GM10248 (cell line): ENCODE measurements at regions not wholly inside any gene's neighbourhood (a gene's known extent, or its start where the extent isn't known, plus 50 kb on each side); places are given as distances from the start of the nearest gene placed in this dataset.

Experiments
- CTCF ChIA-PET: fragments of 300-600 bp; sonication (Branson Sonifier 250); formaldehyde crosslinking; extraction: SDS; loops from one replicate; lab custom pipeline; 2021; ENCODE audit warnings: antibody characterized with exemption; lab: Yijun Ruan, JAX
- POLR2A ChIA-PET: fragments of 350-650 bp; sonication (Branson Sonifier 250); formaldehyde crosslinking; extraction: SDS; loops from one replicate; lab custom pipeline; 2020; ENCODE audit warnings: antibody characterized with exemption; lab: Yijun Ruan, JAX
- DNase-seq: peaks from one replicate; pipeline ENCODE4 v3.0.0; 2012; ENCODE audit errors: extremely low spot score
- TF ChIP-seq, protein P1 (sequence below): IDR thresholded peaks from 2 replicates; pipeline ENCODE4 v1.5.1; 2012; ENCODE audit warnings: mild to moderate bottlenecking, low read depth; ENCODE audit errors: extremely low read depth, missing control alignments, control extremely low read depth

DNA sequence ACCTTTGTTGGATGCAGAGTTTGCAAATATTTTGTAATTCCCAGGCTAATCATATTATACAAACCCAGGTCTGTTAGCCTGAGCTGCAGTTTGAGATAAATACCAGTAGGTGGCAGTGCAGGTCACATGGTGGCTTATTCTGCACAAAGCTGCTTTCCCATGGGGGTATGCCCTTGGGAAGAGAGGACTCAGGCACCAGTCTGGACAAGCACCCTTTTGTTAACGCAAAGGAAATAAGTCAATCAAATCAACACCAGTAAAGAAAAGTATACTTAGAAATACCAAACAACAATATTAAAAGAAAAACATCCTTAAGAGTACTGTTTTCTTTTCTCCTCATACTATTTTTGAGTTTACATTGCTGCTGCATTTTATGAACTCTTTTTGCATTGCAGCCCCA lies 389.0 kb upstream of the ZFP42 start:
- POLR2A ChIA-PET, result no interaction called here
- TF ChIP-seq, protein P1, sequence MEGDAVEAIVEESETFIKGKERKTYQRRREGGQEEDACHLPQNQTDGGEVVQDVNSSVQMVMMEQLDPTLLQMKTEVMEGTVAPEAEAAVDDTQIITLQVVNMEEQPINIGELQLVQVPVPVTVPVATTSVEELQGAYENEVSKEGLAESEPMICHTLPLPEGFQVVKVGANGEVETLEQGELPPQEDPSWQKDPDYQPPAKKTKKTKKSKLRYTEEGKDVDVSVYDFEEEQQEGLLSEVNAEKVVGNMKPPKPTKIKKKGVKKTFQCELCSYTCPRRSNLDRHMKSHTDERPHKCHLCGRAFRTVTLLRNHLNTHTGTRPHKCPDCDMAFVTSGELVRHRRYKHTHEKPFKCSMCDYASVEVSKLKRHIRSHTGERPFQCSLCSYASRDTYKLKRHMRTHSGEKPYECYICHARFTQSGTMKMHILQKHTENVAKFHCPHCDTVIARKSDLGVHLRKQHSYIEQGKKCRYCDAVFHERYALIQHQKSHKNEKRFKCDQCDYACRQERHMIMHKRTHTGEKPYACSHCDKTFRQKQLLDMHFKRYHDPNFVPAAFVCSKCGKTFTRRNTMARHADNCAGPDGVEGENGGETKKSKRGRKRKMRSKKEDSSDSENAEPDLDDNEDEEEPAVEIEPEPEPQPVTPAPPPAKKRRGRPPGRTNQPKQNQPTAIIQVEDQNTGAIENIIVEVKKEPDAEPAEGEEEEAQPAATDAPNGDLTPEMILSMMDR, result peak; percentile 84
- DNase-seq, result peak; percentile 27
- CTCF ChIA-PET, result interaction anchor here (1.0 to 2.8 kb wide), 5 partner anchors 8 to 18 kb away, joined by 3 to 12 read pairs (median 7); no protein-coding TSS in a partner anchor

DNA sequence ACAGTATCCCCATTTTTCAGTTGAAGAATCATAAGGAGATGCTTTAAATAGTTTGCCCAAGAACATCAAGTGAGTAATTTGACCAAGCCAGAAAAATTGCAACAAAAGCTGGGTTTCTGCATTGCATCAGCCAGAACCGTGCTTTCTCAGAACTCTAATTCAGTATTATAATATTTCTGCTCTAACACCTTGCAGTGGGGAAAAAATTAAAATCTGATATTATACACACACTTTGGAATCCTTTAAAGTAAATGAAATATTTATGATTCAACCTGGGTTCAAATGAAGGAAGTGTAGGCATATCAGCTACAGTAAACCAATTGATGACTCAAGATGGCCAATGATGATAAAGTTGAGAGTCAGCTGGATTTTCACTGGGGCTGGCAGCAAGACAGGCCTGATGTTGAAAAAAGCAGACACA lies 387.6 kb upstream of the ZFP42 start:
- no peak for DNase-seq
- POLR2A ChIA-PET, result no interaction called here
- TF ChIP-seq, protein P1, result no peak
- CTCF ChIA-PET, result interaction anchor here (1.0 to 2.8 kb wide), 4 partner anchors 9 to 1594 kb away, joined by 3 to 12 read pairs (median 6); no protein-coding TSS in a partner anchor

DNA sequence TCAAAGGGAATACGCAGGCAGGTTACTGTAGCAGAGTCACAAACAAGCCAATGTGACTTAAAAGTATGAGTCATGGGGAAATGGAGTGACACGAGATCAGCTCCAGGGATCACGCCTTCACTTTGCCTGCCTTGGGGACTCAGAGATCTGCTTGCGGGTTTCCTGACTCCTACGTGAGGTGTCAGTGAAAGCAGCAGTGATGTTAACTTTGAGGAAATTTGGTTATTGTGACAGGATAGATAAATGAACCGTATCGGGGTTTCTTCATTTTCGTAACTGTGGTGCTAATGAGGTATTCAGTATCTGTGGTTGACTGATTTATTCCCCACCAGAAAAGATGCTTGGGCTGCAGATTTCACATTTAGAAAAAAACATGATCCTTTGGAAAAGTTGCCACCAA lies 383.3 kb upstream of the ZFP42 start:
- CTCF ChIA-PET, result no interaction called here
- no peak for DNase-seq
- TF ChIP-seq, protein P1, result no peak
- POLR2A ChIA-PET, result no interaction called here

DNA sequence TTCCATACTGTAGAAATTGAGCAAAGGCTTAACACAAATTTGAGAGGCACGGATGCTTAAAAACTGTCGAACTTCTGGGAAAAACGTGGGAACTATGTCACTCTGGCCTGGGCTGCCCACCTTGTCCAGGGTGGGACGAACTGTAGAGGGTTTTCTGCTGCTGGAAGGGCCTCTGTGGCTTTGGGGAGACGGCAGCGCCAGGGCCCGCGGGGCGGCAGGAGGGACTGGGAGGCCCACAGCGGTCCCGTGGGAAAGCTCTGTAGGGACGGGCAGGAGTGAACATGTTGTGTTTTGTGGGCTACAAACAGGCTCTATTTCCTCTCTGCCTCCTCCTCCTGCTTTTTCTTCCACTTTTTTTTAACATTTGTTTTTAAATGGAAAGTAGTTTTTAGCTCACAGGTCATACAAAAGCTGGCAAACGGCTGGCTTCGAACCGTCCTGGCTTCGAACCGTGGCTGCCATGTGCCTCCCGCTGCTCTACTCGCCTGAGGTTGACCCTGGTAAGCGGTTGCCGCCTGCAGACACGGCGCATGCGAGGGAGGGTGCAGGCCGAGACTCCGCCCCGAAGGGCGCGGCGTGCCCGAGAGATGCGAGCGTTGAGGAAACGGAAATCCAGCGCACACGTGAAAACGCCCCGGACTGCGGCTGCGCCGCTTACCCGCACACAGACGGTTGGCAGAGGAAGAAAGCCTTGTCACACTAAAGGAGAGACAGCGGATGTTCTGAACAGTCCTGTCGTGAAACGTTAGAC lies 382.3 kb upstream of the ZFP42 start:
- CTCF ChIA-PET, result no interaction called here
- POLR2A ChIA-PET, result no interaction called here
- TF ChIP-seq, protein P1, result no peak

DNA sequence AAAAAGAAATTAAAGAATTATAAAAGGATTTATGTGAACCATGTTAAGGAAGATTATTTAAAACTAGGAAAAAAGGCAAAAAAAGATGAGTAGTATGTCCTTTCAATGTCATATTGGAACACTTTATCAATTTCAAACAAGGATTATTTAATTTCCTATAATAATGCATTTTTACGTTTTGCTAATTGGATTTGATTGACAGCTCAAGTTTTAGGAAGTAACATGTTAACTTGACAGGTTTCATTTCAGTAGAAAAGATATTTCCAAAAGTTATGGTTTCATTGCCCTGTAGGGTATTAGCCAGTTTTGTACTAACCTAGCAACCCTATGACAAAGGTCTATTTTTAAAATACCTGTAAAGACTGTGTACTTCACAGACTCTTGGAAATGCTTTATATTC lies 379.6 kb upstream of the ZFP42 start:
- TF ChIP-seq, protein P1, result no peak
- ChIA-PET CTCF (interaction anchor here (2.3 kb wide), 1 partner anchor 10 kb away, joined by 7 read pairs; no protein-coding TSS in a partner anchor), POLR2A (no interaction called here)
- DNase-seq, result no peak

More for the DNA sequence above, 382.3 kb upstream of the ZFP42 start:
- DNase-seq, result no peak

DNA sequence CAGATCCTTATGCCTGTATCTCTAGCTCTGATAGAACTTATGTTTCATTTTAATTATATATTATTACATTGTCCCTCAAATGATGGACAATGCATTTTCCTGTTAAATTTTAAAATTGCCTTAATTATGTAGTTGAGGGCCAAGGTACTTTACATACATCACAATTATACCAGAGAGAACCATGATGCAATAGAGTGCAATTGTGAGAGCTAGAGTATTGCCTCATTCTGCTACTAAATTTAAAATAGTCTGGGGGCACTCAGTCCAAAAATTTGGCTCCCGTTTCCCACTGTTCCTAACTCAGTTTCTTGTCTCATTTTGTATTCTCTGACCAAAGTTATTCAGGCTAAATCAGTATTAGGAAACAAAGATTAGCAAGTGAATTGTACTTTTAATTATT lies 378.5 kb upstream of the ZFP42 start:
- CTCF ChIA-PET, result interaction anchor here (1.0 to 2.3 kb wide), 2 partner anchors 11 to 19 kb away, joined by 3 to 7 read pairs; no protein-coding TSS in a partner anchor

More for the DNA sequence above, 378.5 kb upstream of the ZFP42 start:
- TF ChIP-seq, protein P1, result no peak
- DNase-seq, result no peak
- POLR2A ChIA-PET, result no interaction called here
